ENCODE measurements at regions not wholly inside any gene's neighbourhood (a gene's known extent, or its start where the extent isn't known, plus 50 kb on each side); places are given as distances from the start of the nearest gene placed in this dataset.

GRCh38 chr2:121944072-121944831 is 188.8 kb downstream of the TSN start:
- no peak for DNase-seq (ENCODE audit: extremely low read depth in 1 of 11, low read depth in 9 of 11, low spot score in 4 of 11)

- DNase-seq (ENCODE audit: extremely low read depth in 1 of 11, low read depth in 9 of 11, low spot score in 4 of 11) = no peak
Measured at GRCh38 chr2:121947674-121948073, 192.2 kb downstream of the TSN start.

GRCh38 chr2:121949271-121949670 is 193.8 kb downstream of the TSN start:
- DNase-seq (ENCODE audit: extremely low read depth in 1 of 11, low read depth in 9 of 11, low spot score in 4 of 11) = no peak

GRCh38 chr2:121955426-121955825 is 200.0 kb downstream of the TSN start:
- DNase-seq (ENCODE audit: extremely low read depth in 1 of 11, low read depth in 9 of 11, low spot score in 4 of 11) = peak in 6 of 11 donors; percentile 29 to 56 (median 39)

GRCh38 chr2:121955872-121956271 is 200.4 kb downstream of the TSN start:
- peak in 1 of 11 donors; percentile 35 for DNase-seq (ENCODE audit: extremely low read depth in 1 of 11, low read depth in 9 of 11, low spot score in 4 of 11)

GRCh38 chr2:121960251-121960650 is 204.8 kb downstream of the TSN start:
- DNase-seq (ENCODE audit: extremely low read depth in 1 of 11, low read depth in 9 of 11, low spot score in 4 of 11) = no peak

GRCh38 chr2:121961761-121962160 is 206.3 kb downstream of the TSN start:
- no peak for DNase-seq (ENCODE audit: extremely low read depth in 1 of 11, low read depth in 9 of 11, low spot score in 4 of 11)

- no peak for DNase-seq (ENCODE audit: extremely low read depth in 1 of 11, low read depth in 9 of 11, low spot score in 4 of 11)
Measured at GRCh38 chr2:121965661-121966060, 210.2 kb downstream of the TSN start.

GRCh38 chr2:121966663-121967062 is 211.2 kb downstream of the TSN start:
- DNase-seq (ENCODE audit: extremely low read depth in 1 of 11, low read depth in 9 of 11, low spot score in 4 of 11) = no peak

- no peak for DNase-seq (ENCODE audit: extremely low read depth in 1 of 11, low read depth in 9 of 11, low spot score in 4 of 11)
Measured at GRCh38 chr2:121969166-121969565, 213.7 kb downstream of the TSN start.

GRCh38 chr2:121969766-121970639 is 214.6 kb downstream of the TSN start:
- DNase-seq (ENCODE audit: extremely low read depth in 1 of 11, low read depth in 9 of 11, low spot score in 4 of 11) = no peak

GRCh38 chr2:121972203-121972602 is 216.8 kb downstream of the TSN start:
- no peak for DNase-seq (ENCODE audit: extremely low read depth in 1 of 11, low read depth in 9 of 11, low spot score in 4 of 11)

GRCh38 chr2:121974897-121975661 is 219.6 kb downstream of the TSN start:
- peak in 10 of 11 donors; percentile 60 to 89 (median 78) for DNase-seq (ENCODE audit: extremely low read depth in 1 of 11, low read depth in 9 of 11, low spot score in 4 of 11)

- DNase-seq (ENCODE audit: extremely low read depth in 1 of 11, low read depth in 9 of 11, low spot score in 4 of 11) = no peak
Measured at GRCh38 chr2:121976926-121977325, 221.5 kb downstream of the TSN start.

GRCh38 chr2:121977326-121977725 is 221.9 kb downstream of the TSN start:
- no peak for DNase-seq (ENCODE audit: extremely low read depth in 1 of 11, low read depth in 9 of 11, low spot score in 4 of 11)

GRCh38 chr2:121992700-121993099 is 237.2 kb downstream of the TSN start:
- no peak for DNase-seq (ENCODE audit: extremely low read depth in 1 of 11, low read depth in 9 of 11, low spot score in 4 of 11)

- DNase-seq (ENCODE audit: extremely low read depth in 1 of 11, low read depth in 9 of 11, low spot score in 4 of 11) = no peak
Measured at GRCh38 chr2:121993682-121994081, 238.2 kb downstream of the TSN start.

GRCh38 chr2:121994238-121995206 is 239.1 kb downstream of the TSN start:
- DNase-seq (ENCODE audit: extremely low read depth in 1 of 11, low read depth in 9 of 11, low spot score in 4 of 11) = no peak

Data from renal cortex interstitium (tissue), 11 donors.